ENCODE measurements at regions not wholly inside any gene's neighbourhood (a gene's known extent, or its start where the extent isn't known, plus 50 kb on each side); places are given as distances from the start of the nearest gene placed in this dataset.

DNA sequence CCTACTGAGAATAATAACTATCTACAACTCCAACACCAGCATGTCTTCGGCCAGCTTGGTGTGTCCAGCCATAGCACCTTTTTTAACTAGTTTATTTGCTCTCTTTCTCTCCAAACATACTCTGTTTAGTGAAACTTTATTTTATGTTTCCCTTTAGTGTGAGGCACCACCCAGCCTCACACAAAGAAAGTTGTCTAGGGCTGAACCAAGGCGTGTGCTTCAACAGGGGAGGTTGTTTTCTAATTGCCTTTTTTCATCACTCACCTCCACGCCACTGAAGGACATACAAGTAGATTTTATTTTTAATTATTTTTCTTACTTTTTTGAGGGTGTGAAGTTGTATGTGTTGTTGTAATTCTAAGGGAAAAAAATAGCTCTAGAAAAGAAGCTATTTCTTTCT is 125.6 kb upstream of the MARCKS start:
- Histone ChIP-seq H3K4me3 (no peak overlapping the region), H3K27me3 (no peaks in the 10 kb centered on the region), H3K36me3 (no peaks in the 10 kb centered on the region), H3K4me1 (peaks cover 0 to 8% (median 2%) of the 10 kb centered on the region in 4 donors), H3K9me3 (no peaks in the 10 kb centered on the region), H3K27ac (no peak overlapping the region)
- DNase-seq (no peak), ATAC-seq (ENCODE audit: low FRiP score in 2 of 2) (no peak)
- TF ChIP-seq, protein P1, sequence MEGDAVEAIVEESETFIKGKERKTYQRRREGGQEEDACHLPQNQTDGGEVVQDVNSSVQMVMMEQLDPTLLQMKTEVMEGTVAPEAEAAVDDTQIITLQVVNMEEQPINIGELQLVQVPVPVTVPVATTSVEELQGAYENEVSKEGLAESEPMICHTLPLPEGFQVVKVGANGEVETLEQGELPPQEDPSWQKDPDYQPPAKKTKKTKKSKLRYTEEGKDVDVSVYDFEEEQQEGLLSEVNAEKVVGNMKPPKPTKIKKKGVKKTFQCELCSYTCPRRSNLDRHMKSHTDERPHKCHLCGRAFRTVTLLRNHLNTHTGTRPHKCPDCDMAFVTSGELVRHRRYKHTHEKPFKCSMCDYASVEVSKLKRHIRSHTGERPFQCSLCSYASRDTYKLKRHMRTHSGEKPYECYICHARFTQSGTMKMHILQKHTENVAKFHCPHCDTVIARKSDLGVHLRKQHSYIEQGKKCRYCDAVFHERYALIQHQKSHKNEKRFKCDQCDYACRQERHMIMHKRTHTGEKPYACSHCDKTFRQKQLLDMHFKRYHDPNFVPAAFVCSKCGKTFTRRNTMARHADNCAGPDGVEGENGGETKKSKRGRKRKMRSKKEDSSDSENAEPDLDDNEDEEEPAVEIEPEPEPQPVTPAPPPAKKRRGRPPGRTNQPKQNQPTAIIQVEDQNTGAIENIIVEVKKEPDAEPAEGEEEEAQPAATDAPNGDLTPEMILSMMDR (IDR thresholded peaks at IDR 0.05), result no peak
- no peak for TF ChIP-seq POLR2A (IDR thresholded peaks at IDR 0.05)
- no peak for TF ChIP-seq POLR2AphosphoS5 (IDR thresholded peaks at IDR 0.05)
- no peak for TF ChIP-seq EP300 (IDR thresholded peaks at IDR 0.05)
- WGBS, 2 donors, result 85 to 92% methylated on average over 3 of the region's 3 CpGs

DNA sequence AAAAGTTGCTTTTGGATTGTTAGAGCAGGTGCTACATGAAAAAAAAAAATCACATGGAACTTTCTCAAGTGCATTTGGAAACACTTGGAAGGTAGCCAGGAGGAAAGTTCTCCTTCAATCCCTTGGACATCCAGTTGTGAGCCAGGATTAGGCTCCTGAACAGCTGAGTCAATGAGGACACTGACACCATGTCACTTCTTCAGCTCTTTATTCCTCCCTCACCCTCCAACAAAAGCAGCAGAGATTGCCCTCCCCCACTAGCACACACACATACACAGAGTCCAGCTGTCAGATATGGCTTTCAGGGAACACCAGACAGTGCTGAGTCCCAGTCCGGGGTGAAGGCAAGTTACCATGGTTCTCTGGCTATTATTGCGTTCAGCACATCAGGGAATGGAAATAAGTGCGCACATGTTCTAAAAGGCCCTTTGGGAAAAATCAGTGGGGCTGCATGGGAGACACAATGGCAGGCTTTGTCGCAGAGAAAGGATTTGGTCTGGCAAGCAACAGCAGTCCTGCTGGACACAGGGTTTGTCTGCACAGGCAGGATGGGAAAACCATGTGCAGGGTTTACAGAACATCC is 124.7 kb upstream of the MARCKS start:
- Histone ChIP-seq H3K27me3 (no peaks in the 10 kb centered on the region), H3K27ac (no peak overlapping the region), H3K4me3 (no peak overlapping the region), H3K36me3 (no peaks in the 10 kb centered on the region), H3K9me3 (no peaks in the 10 kb centered on the region), H3K4me1 (peaks cover 0 to 8% (median 2%) of the 10 kb centered on the region in 4 donors)
- DNase-seq (no peak), ATAC-seq (ENCODE audit: low FRiP score in 2 of 2) (peak in 1 of 2 donors; percentile 49)
- TF ChIP-seq POLR2AphosphoS5 (IDR thresholded peaks at IDR 0.05) (no peak), POLR2A (IDR thresholded peaks at IDR 0.05) (no peak), EP300 (IDR thresholded peaks at IDR 0.05) (no peak)
- TF ChIP-seq, protein P1 (IDR thresholded peaks at IDR 0.05), result no peak
- WGBS, 2 donors, result 47 to 79% methylated on average over 4 of the region's 4 CpGs

DNA sequence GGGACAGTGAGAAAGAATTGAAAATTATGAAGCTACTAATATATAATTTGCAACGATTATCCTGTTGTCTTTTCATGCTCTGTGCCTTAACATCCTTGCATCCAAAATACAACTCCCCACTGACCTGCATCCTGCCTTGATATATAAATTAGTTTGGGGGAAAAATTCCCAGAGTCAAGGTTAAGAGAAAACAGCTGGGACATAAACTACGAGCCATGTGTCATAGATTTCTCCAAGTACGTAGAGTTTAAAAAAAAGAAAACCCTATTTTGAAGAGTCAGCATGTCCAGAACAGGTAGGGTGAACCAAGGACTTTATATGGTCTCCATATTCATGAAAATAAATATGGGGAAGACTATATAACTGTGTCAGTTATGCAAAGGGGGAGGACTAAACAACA is 123.8 kb upstream of the MARCKS start:
- no peaks in the 10 kb centered on the region for H3K36me3 ChIP-seq
- H3K9me3 ChIP-seq, result no peaks in the 10 kb centered on the region
- no peak overlapping the region for H3K4me3 ChIP-seq
- TF ChIP-seq EP300 (IDR thresholded peaks at IDR 0.05) (no peak), POLR2AphosphoS5 (IDR thresholded peaks at IDR 0.05) (no peak)
- H3K27ac ChIP-seq, result no peak overlapping the region
- DNase-seq, result no peak
- H3K4me1 ChIP-seq, result peaks cover 0 to 8% (median 2%) of the 10 kb centered on the region in 4 donors
- no peak for ATAC-seq (ENCODE audit: low FRiP score in 2 of 2)
- H3K27me3 ChIP-seq, result no peaks in the 10 kb centered on the region
- WGBS, 2 donors, result 90 to 91% methylated on average over 3 of the region's 3 CpGs

DNA sequence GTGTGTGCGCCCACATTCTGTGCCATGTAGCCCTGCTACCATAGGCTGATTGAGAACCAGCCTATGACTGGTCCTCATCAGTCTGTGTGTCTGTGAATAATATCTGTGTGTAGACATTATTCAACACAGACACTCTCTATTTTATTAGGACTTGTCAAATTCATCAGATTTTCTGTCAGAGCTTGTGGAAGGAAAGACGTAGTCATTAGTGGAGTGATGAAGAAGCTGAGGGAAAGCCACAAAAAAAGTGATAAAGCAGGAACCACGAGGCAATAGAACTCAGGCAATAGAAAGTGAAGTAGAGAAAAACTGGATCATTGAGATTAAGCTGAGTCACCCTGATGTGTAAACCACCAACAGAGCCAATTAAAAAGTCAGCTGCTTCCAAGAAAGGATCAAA is 122.2 kb upstream of the MARCKS start:
- no peaks in the 10 kb centered on the region for H3K27me3 ChIP-seq
- H3K36me3 ChIP-seq, result no peaks in the 10 kb centered on the region
- TF ChIP-seq, protein P1 (IDR thresholded peaks at IDR 0.05), result no peak
- no peak for TF ChIP-seq POLR2A (IDR thresholded peaks at IDR 0.05)
- DNase-seq, result no peak
- no peak overlapping the region for H3K27ac ChIP-seq
- H3K4me1 ChIP-seq, result peaks cover 0 to 8% (median 2%) of the 10 kb centered on the region in 4 donors
- no peak overlapping the region for H3K4me3 ChIP-seq
- ATAC-seq (ENCODE audit: low FRiP score in 2 of 2), result peak in 1 of 2 donors; percentile 42
- 64 to 76% methylated on average over 3 of the region's 3 CpGs for WGBS, 2 donors
- no peaks in the 10 kb centered on the region for H3K9me3 ChIP-seq

DNA sequence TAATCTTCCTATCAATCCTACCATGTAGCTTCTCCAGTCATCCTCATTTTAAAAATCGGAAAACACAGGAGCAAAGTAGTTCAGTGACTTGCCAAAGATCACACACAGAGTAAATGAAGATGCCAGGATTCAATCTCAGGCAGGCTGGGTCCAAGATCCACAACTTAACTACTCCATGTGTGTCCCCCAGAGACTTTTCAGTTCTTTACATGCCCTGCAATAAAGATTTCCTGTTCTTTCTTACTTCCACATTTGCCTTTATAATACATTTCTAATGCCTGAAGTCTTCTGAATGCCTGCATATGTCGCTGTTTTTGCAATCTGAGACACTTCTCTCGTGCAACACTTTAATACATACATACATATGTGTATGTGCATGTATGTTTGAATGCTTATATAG is 121.7 kb upstream of the MARCKS start:
- TF ChIP-seq EP300 (IDR thresholded peaks at IDR 0.05) (no peak), POLR2A (IDR thresholded peaks at IDR 0.05) (no peak), POLR2AphosphoS5 (IDR thresholded peaks at IDR 0.05) (no peak)
- TF ChIP-seq, protein P1 (IDR thresholded peaks at IDR 0.05), result no peak
- H3K27me3 ChIP-seq, result no peaks in the 10 kb centered on the region
- ATAC-seq (ENCODE audit: low FRiP score in 2 of 2) (no peak), DNase-seq (no peak)
- no peaks in the 10 kb centered on the region for H3K9me3 ChIP-seq
- H3K36me3 ChIP-seq, result no peaks in the 10 kb centered on the region
- peaks cover 0 to 8% (median 2%) of the 10 kb centered on the region in 4 donors for H3K4me1 ChIP-seq
- H3K4me3 ChIP-seq, result no peak overlapping the region
- H3K27ac ChIP-seq, result no peak overlapping the region
- 72 to 80% methylated on average over 3 of the region's 3 CpGs for WGBS, 2 donors
